ENCODE measurements at regions not wholly inside any gene's neighbourhood (a gene's known extent, or its start where the extent isn't known, plus 50 kb on each side); places are given as distances from the start of the nearest gene placed in this dataset.

- H3K4me3 ChIP-seq = no peak overlapping the region
- TF ChIP-seq CTCF (IDR thresholded peaks at IDR 0.05) = no peak
- TF ChIP-seq POLR2A (IDR thresholded peaks at IDR 0.05) = no peak
- WGBS, 2 donors = 47 to 49% methylated on average over 11 of the region's 11 CpGs
Observed at GRCh38 chr2:776487-776886, 99.3 kb upstream of the TMEM18 start.

GRCh38 chr2:776038-776437 is 98.8 kb upstream of the TMEM18 start:
- Histone ChIP-seq H3K27ac (no peak overlapping the region), H3K4me1 (no peaks in the 10 kb centered on the region), H3K4me3 (no peak overlapping the region), H3K9me3 (no peaks in the 10 kb centered on the region), H3K36me3 (replicated peaks in 1 of 2; ENCODE audit: insufficient read depth in 1 of 2, low read depth in 2 of 2) (no peaks in the 10 kb centered on the region), H3K27me3 (no peaks in the 10 kb centered on the region)
- DNase-seq (no peak), ATAC-seq (no peak)
- WGBS, 2 donors = 54 to 70% methylated on average over 6 of the region's 6 CpGs
- TF ChIP-seq CTCF (IDR thresholded peaks at IDR 0.05) (no peak), POLR2A (IDR thresholded peaks at IDR 0.05) (no peak)
- intact Hi-C loops (cut with DNase I) = no loop called here

More at GRCh38 chr2:776487-776886, 99.3 kb upstream of the TMEM18 start:
- no peaks in the 10 kb centered on the region for H3K27me3 ChIP-seq
- H3K4me1 ChIP-seq = no peaks in the 10 kb centered on the region
- H3K36me3 ChIP-seq (replicated peaks in 1 of 2; ENCODE audit: insufficient read depth in 1 of 2, low read depth in 2 of 2) = no peaks in the 10 kb centered on the region
- DNase-seq = no peak
- no peak for ATAC-seq
- no peaks in the 10 kb centered on the region for H3K9me3 ChIP-seq
- no peak overlapping the region for H3K27ac ChIP-seq
- intact Hi-C loops (cut with DNase I) = no loop called here

GRCh38 chr2:774436-774835 is 97.2 kb upstream of the TMEM18 start:
- H3K27me3 ChIP-seq = no peaks in the 10 kb centered on the region
- H3K4me3 ChIP-seq = no peak overlapping the region
- intact Hi-C loops (cut with DNase I) = no loop called here
- TF ChIP-seq POLR2A (IDR thresholded peaks at IDR 0.05) (no peak), CTCF (IDR thresholded peaks at IDR 0.05) (no peak)
- DNase-seq (no peak), ATAC-seq (no peak)
- no peak overlapping the region for H3K27ac ChIP-seq
- H3K4me1 ChIP-seq = no peaks in the 10 kb centered on the region
- no peaks in the 10 kb centered on the region for H3K9me3 ChIP-seq
- 59 to 66% methylated on average over 7 of the region's 7 CpGs for WGBS, 2 donors
- no peaks in the 10 kb centered on the region for H3K36me3 ChIP-seq (replicated peaks in 1 of 2; ENCODE audit: insufficient read depth in 1 of 2, low read depth in 2 of 2)

GRCh38 chr2:773256-774160 is 96.3 kb upstream of the TMEM18 start:
- no peaks in the 10 kb centered on the region for H3K36me3 ChIP-seq (replicated peaks in 1 of 2; ENCODE audit: insufficient read depth in 1 of 2, low read depth in 2 of 2)
- 44 to 50% methylated on average over 6 to 8 of the region's 11 CpGs for WGBS, 2 donors
- H3K9me3 ChIP-seq = no peaks in the 10 kb centered on the region
- H3K27ac ChIP-seq = no peak overlapping the region
- intact Hi-C loops (cut with DNase I) = no loop called here
- H3K4me1 ChIP-seq = no peaks in the 10 kb centered on the region
- H3K27me3 ChIP-seq = no peaks in the 10 kb centered on the region
- no peak for ATAC-seq
- no peak for DNase-seq
- TF ChIP-seq POLR2A (IDR thresholded peaks at IDR 0.05) (no peak), CTCF (IDR thresholded peaks at IDR 0.05) (no peak)
- H3K4me3 ChIP-seq = no peak overlapping the region

- Histone ChIP-seq H3K9me3 (no peaks in the 10 kb centered on the region), H3K4me1 (no peaks in the 10 kb centered on the region), H3K27ac (no peak overlapping the region), H3K36me3 (replicated peaks in 1 of 2; ENCODE audit: insufficient read depth in 1 of 2, low read depth in 2 of 2) (no peaks in the 10 kb centered on the region), H3K27me3 (no peaks in the 10 kb centered on the region), H3K4me3 (no peak overlapping the region)
- intact Hi-C loops (cut with DNase I) = no loop called here
- TF ChIP-seq CTCF (IDR thresholded peaks at IDR 0.05) (no peak), POLR2A (IDR thresholded peaks at IDR 0.05) (no peak)
- ATAC-seq (no peak), DNase-seq (no peak)
- WGBS, 2 donors = 74 to 88% methylated on average over 5 to 12 of the region's 12 CpGs
Observed at GRCh38 chr2:771538-771937, 94.3 kb upstream of the TMEM18 start.
